ENCODE measurements at regions not wholly inside any gene's neighbourhood (a gene's known extent, or its start where the extent isn't known, plus 50 kb on each side); places are given as distances from the start of the nearest gene placed in this dataset.

DNA sequence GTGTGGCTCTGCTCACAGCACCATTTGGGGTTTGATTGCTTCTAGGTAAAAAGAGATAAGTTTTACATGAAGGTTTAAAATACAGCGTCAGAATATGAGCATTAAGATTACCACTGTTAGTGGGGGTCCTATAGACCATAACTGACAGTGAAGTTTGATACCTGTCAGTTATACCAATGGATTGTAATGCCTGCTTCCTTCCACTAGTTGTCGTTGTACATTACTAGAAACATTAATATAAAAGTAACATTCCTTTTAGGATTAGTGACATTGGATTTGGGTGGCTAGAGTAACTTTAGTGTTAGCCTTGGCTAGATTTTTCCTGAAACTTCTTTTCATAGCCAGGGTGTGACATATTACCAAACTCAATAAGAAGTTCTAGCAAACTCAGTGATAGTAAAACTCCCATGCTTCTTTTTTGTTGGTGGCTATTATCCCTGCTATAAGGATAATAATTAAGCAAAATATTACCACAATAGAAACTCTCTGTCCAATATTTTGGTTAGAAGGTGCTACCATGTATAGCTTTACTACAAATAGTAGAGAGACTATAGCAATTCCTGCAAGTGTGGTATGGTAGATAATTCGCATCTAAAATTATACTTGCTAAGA is 57.1 kb downstream of the FAM181B start:
- no peak overlapping the region for H3K4me3 ChIP-seq
- 17% methylated on average over 3 of the region's 3 CpGs for WGBS (ENCODE audit: missing lambda C conversion rate)
- TF ChIP-seq, protein P1, sequence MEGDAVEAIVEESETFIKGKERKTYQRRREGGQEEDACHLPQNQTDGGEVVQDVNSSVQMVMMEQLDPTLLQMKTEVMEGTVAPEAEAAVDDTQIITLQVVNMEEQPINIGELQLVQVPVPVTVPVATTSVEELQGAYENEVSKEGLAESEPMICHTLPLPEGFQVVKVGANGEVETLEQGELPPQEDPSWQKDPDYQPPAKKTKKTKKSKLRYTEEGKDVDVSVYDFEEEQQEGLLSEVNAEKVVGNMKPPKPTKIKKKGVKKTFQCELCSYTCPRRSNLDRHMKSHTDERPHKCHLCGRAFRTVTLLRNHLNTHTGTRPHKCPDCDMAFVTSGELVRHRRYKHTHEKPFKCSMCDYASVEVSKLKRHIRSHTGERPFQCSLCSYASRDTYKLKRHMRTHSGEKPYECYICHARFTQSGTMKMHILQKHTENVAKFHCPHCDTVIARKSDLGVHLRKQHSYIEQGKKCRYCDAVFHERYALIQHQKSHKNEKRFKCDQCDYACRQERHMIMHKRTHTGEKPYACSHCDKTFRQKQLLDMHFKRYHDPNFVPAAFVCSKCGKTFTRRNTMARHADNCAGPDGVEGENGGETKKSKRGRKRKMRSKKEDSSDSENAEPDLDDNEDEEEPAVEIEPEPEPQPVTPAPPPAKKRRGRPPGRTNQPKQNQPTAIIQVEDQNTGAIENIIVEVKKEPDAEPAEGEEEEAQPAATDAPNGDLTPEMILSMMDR (IDR thresholded peaks at IDR 0.05): peak; percentile 36
- TF ChIP-seq CHD4 (IDR thresholded peaks at IDR 0.05; ENCODE audit: borderline replicate concordance) (no peak), SREBF2 (IDR thresholded peaks at IDR 0.05) (no peak), HOXB13 (CRISPR knock-in tag; IDR thresholded peaks at IDR 0.05; ENCODE audit: low read depth) (no peak)
- CTCF ChIA-PET: interaction anchor here (0.8 to 2.3 kb wide), 4 partner anchors 10 to 25 kb away, joined by 3 to 11 read pairs (median 4); no protein-coding TSS in a partner anchor
- FAIRE-seq (no peak), ATAC-seq (peak in 1 of 2 experiments; percentile 45; a peak in 2 of 6 replicates), DNase-seq (ENCODE audit: low read depth in 1 of 2, low spot score in 1 of 2) (no peak)
- H3K9me3 ChIP-seq: 0 out of 3 replicates have a peak, but pooled peaks cover 3% of the 10 kb centered on the region
- H3K4me1 ChIP-seq: no peaks in the 10 kb centered on the region
- H3K4me2 ChIP-seq: no peak overlapping the region
- H3K27ac ChIP-seq: no peak overlapping the region
- POLR2A ChIA-PET: no interaction called here

GRCh38 chr11:82675838-82676237 is 57.8 kb downstream of the FAM181B start:
- no peak for DNase-seq (ENCODE audit: low read depth in 1 of 2, low spot score in 1 of 2)
- POLR2A ChIA-PET: no interaction called here
- Histone ChIP-seq H3K4me2 (no peak overlapping the region), H3K4me1 (no peaks in the 10 kb centered on the region), H3K9me3 (no peaks in the 10 kb centered on the region), H3K4me3 (no peak overlapping the region), H3K27ac (no peak overlapping the region)
- TF ChIP-seq, protein P2, sequence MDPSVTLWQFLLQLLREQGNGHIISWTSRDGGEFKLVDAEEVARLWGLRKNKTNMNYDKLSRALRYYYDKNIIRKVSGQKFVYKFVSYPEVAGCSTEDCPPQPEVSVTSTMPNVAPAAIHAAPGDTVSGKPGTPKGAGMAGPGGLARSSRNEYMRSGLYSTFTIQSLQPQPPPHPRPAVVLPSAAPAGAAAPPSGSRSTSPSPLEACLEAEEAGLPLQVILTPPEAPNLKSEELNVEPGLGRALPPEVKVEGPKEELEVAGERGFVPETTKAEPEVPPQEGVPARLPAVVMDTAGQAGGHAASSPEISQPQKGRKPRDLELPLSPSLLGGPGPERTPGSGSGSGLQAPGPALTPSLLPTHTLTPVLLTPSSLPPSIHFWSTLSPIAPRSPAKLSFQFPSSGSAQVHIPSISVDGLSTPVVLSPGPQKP (IDR thresholded peaks at IDR 0.05; ENCODE audit: low read depth, low read length): no peak
- no peak for TF ChIP-seq HOXA7 (CRISPR knock-in tag; IDR thresholded peaks at IDR 0.05)
- no peak for TF ChIP-seq MAFK (IDR thresholded peaks at IDR 0.05; ENCODE audit: partially characterized antibody)
- TF ChIP-seq HDAC2 (IDR thresholded peaks at IDR 0.05): no peak
- no peak for TF ChIP-seq POLR2AphosphoS2 (conservative IDR thresholded peaks at IDR 0.05; ENCODE audit: low read length)
- no peak for TF ChIP-seq PHF8 (IDR thresholded peaks at IDR 0.05; ENCODE audit: borderline replicate concordance, low read depth)
- CTCF ChIA-PET: interaction anchor here (0.9 to 1.4 kb wide), 2 partner anchors 20 to 25 kb away, joined by 4 to 5 read pairs; no protein-coding TSS in a partner anchor
- 14% methylated on average over 5 of the region's 5 CpGs for WGBS (ENCODE audit: missing lambda C conversion rate)
- ATAC-seq: no peak
- no peak for FAIRE-seq

DNA sequence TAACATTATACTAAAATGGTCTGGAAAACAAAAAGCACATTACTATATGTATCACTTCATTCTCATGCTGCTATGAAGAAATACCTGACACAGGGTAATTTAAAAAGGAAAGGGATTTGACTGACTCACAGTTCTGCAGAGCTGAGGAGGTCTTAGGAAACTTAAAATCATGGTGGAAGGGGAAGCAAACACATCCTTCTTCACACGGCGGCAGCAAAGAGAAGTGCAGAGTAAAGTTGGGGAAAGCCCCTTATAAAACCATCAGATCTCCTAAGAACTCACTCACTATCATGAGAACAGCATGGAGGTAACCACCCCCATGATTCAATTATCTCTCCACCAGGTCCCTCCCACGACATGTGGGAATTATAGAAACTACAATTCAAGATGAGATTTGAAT is 60.0 kb downstream of the FAM181B start:
- ATAC-seq (no peak), FAIRE-seq (no peak), DNase-seq (ENCODE audit: low read depth in 1 of 2, low spot score in 1 of 2) (no peak)
- Histone ChIP-seq H3K4me3 (no peak overlapping the region), H3K9me3 (no peaks in the 10 kb centered on the region), H3K27ac (no peak overlapping the region), H3K4me1 (no peaks in the 10 kb centered on the region), H3K4me2 (no peak overlapping the region)
- POLR2A ChIA-PET: no interaction called here
- WGBS (ENCODE audit: missing lambda C conversion rate): 38% methylated on average over 3 of the region's 3 CpGs
- TF ChIP-seq ZSCAN20 (CRISPR knock-in tag; IDR thresholded peaks at IDR 0.05) (no peak), POLR2A (IDR thresholded peaks at IDR 0.05; ENCODE audit: low read length) (no peak), HOXB5 (CRISPR knock-in tag; IDR thresholded peaks at IDR 0.05) (no peak), MAX (IDR thresholded peaks at IDR 0.05) (no peak), EP300 (IDR thresholded peaks at IDR 0.05) (no peak)
- CTCF ChIA-PET: interaction anchor here (1.4 kb wide), 1 partner anchor 22 kb away, joined by 7 read pairs; no protein-coding TSS in a partner anchor

DNA sequence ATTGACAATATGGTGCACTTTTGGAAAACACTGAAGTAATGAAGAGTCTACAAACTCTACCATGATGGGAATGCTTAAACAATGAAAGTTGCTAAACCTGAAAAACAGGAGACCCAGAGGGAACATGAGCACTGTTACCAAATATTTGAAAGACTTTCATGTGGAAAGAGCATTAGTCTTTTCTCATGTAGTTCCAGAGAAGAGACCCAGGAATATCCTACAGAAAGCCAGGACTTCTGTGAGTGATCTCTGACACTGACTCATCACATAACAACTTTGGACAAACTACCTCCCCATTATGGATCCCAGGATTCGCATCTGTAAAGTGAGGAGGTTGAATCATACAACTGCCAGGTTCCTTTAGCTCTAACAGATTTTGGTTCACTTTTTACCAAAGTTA is 62.2 kb downstream of the FAM181B start:
- H3K4me2 ChIP-seq: no peak overlapping the region
- H3K9me3 ChIP-seq: no peaks in the 10 kb centered on the region
- FAIRE-seq: no peak
- no peak for DNase-seq (ENCODE audit: low read depth in 1 of 2, low spot score in 1 of 2)
- H3K4me3 ChIP-seq: no peak overlapping the region
- CTCF ChIA-PET: no interaction called here
- 0% methylated on average over 1 of the region's 1 CpG for WGBS (ENCODE audit: missing lambda C conversion rate)
- ATAC-seq: no peak
- H3K4me1 ChIP-seq: no peaks in the 10 kb centered on the region
- TF ChIP-seq PHF8 (IDR thresholded peaks at IDR 0.05; ENCODE audit: borderline replicate concordance, low read depth): no peak
- TF ChIP-seq CHD2 (IDR thresholded peaks at IDR 0.05; ENCODE audit: low read length, partially characterized antibody): no peak
- no peak for TF ChIP-seq CEBPB (IDR thresholded peaks at IDR 0.05)
- TF ChIP-seq RARB (CRISPR knock-in tag; IDR thresholded peaks at IDR 0.05): no peak
- no peak for TF ChIP-seq KDM1A (IDR thresholded peaks at IDR 0.05; ENCODE audit: low read depth)
- no peak for TF ChIP-seq RAD21 (conservative IDR thresholded peaks at IDR 0.05 in 1 of 2, IDR thresholded peaks at IDR 0.05 in 1 of 2)
- TF ChIP-seq ESRRA (IDR thresholded peaks at IDR 0.05; ENCODE audit: borderline replicate concordance, low read length): no peak
- TF ChIP-seq ATOH8 (CRISPR knock-in tag; IDR thresholded peaks at IDR 0.05; ENCODE audit: low read depth): no peak
- no peak for TF ChIP-seq EP300 (IDR thresholded peaks at IDR 0.05)
- H3K27ac ChIP-seq: no peak overlapping the region
- POLR2A ChIA-PET: no interaction called here
